ENCODE measurements at regions not wholly inside any gene's neighbourhood (a gene's known extent, or its start where the extent isn't known, plus 50 kb on each side); places are given as distances from the start of the nearest gene placed in this dataset.

- TF ChIP-seq, protein P1, sequence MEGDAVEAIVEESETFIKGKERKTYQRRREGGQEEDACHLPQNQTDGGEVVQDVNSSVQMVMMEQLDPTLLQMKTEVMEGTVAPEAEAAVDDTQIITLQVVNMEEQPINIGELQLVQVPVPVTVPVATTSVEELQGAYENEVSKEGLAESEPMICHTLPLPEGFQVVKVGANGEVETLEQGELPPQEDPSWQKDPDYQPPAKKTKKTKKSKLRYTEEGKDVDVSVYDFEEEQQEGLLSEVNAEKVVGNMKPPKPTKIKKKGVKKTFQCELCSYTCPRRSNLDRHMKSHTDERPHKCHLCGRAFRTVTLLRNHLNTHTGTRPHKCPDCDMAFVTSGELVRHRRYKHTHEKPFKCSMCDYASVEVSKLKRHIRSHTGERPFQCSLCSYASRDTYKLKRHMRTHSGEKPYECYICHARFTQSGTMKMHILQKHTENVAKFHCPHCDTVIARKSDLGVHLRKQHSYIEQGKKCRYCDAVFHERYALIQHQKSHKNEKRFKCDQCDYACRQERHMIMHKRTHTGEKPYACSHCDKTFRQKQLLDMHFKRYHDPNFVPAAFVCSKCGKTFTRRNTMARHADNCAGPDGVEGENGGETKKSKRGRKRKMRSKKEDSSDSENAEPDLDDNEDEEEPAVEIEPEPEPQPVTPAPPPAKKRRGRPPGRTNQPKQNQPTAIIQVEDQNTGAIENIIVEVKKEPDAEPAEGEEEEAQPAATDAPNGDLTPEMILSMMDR (IDR thresholded peaks at IDR 0.05; ENCODE audit: low read depth, low read length): no peak
- no peak for TF ChIP-seq MYC (IDR thresholded peaks at IDR 0.05; ENCODE audit: low read depth, low read length)
- no peak for TF ChIP-seq POLR2A (IDR thresholded peaks at IDR 0.05; ENCODE audit: extremely low read depth, insufficient read length)
Observed at GRCh38 chr13:106996867-106997618, 429.1 kb upstream of the ARGLU1 start.

Measured in NB4 (cell line).